HL-60 (cell line): ENCODE measurements at regions not wholly inside any gene's neighbourhood (a gene's known extent, or its start where the extent isn't known, plus 50 kb on each side); places are given as distances from the start of the nearest gene placed in this dataset.

Experiments
- CTCF ChIP-seq: IDR thresholded peaks from one replicate; pipeline ENCODE4 v1.5.1; 2011; ENCODE audit warnings: low read length, control low read depth, inconsistent platforms; ENCODE audit not compliant: insufficient read depth
- POLR2AphosphoS5 ChIP-seq: IDR thresholded peaks from 2 replicates; pipeline ENCODE4 v1.6.1; 2012; ENCODE audit warnings: low read depth
- REST ChIP-seq: IDR thresholded peaks from 2 replicates; pipeline ENCODE4 v1.6.1; 2012; ENCODE audit warnings: low read depth; ENCODE audit not compliant: insufficient replicate concordance

GRCh38 chr16:58837950-58838349, 103.8 kb upstream of the GOT2 start:
- no peak for TF ChIP-seq CTCF
- no peak for TF ChIP-seq POLR2AphosphoS5
- no peak for TF ChIP-seq REST
